ENCODE measurements at regions not wholly inside any gene's neighbourhood (a gene's known extent, or its start where the extent isn't known, plus 50 kb on each side); places are given as distances from the start of the nearest gene placed in this dataset.

GRCh38 chr4:153083447-153083947 is 120.7 kb upstream of the TRIM2 start:
- FAIRE-seq (peak; percentile 52), DNase-seq (ENCODE audit: low read depth) (peak; percentile 82)
- H3K36me3 ChIP-seq (ENCODE audit: control insufficient read depth, insufficient read depth, low read length) = no peaks in the 10 kb centered on the region
- H3K27me3 ChIP-seq (ENCODE audit: control insufficient read depth, insufficient read depth, low read length) = no peaks in the 10 kb centered on the region
- no peak overlapping the region for H3K4me3 ChIP-seq (ENCODE audit: low read depth, low read length)
- peak; percentile 74 for TF ChIP-seq CTCF (IDR thresholded peaks at IDR 0.05; ENCODE audit: insufficient read depth, low read length, severe bottlenecking)

- FAIRE-seq = no peak
- H3K27me3 ChIP-seq (ENCODE audit: control insufficient read depth, insufficient read depth, low read length) = no peaks in the 10 kb centered on the region
- TF ChIP-seq CTCF (IDR thresholded peaks at IDR 0.05; ENCODE audit: insufficient read depth, low read length, severe bottlenecking) = no peak
- DNase-seq (ENCODE audit: low read depth) = no peak
- H3K4me3 ChIP-seq (ENCODE audit: low read depth, low read length) = no peak overlapping the region
- H3K36me3 ChIP-seq (ENCODE audit: control insufficient read depth, insufficient read depth, low read length) = no peaks in the 10 kb centered on the region
Observed at GRCh38 chr4:153084224-153084979, 119.8 kb upstream of the TRIM2 start.

DNA sequence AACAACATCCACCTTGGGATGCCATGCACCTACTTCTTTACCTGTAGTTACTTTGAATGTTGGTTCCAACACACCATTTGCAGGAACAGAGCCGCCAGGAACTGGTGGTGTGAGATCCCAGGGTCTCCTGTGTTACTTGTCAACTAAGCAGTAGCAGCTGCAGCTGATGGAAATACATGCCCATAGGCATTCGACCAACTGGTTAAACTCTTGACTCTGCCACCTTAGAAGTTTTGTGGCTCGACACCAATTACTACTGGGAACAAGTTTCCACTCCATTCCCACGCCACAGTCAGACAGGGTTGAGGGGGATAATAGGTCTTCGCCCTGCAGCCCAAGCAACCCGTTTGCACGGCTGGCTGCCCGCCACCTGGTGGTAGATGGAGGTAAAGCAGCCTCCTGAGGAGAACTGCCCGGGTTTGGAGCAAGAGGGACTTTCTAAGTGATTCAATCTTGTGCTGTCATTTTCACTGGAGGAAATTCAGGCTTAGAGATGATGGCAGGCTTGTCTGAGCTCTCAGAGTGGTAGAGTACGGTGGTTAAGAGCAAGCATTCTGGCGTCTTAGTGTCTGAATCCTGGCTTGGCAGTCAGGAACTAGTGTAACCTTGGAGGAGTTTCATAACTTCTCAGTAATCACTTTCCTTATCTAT is 119.1 kb upstream of the TRIM2 start:
- peak; percentile 97 for TF ChIP-seq CTCF (IDR thresholded peaks at IDR 0.05; ENCODE audit: insufficient read depth, low read length, severe bottlenecking)
- Histone ChIP-seq H3K36me3 (ENCODE audit: control insufficient read depth, insufficient read depth, low read length) (no peaks in the 10 kb centered on the region), H3K27me3 (ENCODE audit: control insufficient read depth, insufficient read depth, low read length) (no peaks in the 10 kb centered on the region), H3K4me3 (ENCODE audit: low read depth, low read length) (no peak overlapping the region)
- FAIRE-seq = no peak
- peak; percentile 65 for DNase-seq (ENCODE audit: low read depth)

- FAIRE-seq (no peak), DNase-seq (ENCODE audit: low read depth) (no peak)
- H3K36me3 ChIP-seq (ENCODE audit: control insufficient read depth, insufficient read depth, low read length) = no peaks in the 10 kb centered on the region
- no peak overlapping the region for H3K4me3 ChIP-seq (ENCODE audit: low read depth, low read length)
- no peaks in the 10 kb centered on the region for H3K27me3 ChIP-seq (ENCODE audit: control insufficient read depth, insufficient read depth, low read length)
- TF ChIP-seq CTCF (IDR thresholded peaks at IDR 0.05; ENCODE audit: insufficient read depth, low read length, severe bottlenecking) = no peak
Observed at GRCh38 chr4:153087671-153088194, 116.5 kb upstream of the TRIM2 start.

- no peak for TF ChIP-seq CTCF (IDR thresholded peaks at IDR 0.05; ENCODE audit: insufficient read depth, low read length, severe bottlenecking)
- FAIRE-seq (no peak), DNase-seq (ENCODE audit: low read depth) (no peak)
- H3K27me3 ChIP-seq (ENCODE audit: control insufficient read depth, insufficient read depth, low read length) = no peaks in the 10 kb centered on the region
- no peaks in the 10 kb centered on the region for H3K36me3 ChIP-seq (ENCODE audit: control insufficient read depth, insufficient read depth, low read length)
- no peak overlapping the region for H3K4me3 ChIP-seq (ENCODE audit: low read depth, low read length)
Observed at GRCh38 chr4:153089742-153090141, 114.5 kb upstream of the TRIM2 start.
